ENCODE measurements at regions not wholly inside any gene's neighbourhood (a gene's known extent, or its start where the extent isn't known, plus 50 kb on each side); places are given as distances from the start of the nearest gene placed in this dataset.

DNA sequence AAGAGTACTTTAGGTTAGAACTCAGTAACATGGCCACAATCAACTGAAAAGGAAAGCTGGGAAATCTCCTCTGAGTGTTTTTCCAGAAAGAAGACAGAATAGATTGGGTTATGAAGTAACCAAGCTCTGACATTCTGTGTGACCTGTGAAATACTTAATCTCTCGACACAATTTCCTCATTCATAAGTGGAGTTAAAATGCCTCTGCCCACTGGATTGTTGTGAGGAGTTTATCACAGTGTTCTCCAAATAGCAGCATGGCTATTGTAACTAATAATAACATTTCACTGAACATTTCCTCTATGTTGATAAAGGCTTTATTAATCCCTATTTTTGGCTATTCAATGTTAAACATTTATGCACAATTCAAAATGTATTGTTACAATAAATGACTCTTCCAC is 311.0 kb downstream of the GABRB2 start:
- no peak for DNase-seq (ENCODE audit: low read depth)

DNA sequence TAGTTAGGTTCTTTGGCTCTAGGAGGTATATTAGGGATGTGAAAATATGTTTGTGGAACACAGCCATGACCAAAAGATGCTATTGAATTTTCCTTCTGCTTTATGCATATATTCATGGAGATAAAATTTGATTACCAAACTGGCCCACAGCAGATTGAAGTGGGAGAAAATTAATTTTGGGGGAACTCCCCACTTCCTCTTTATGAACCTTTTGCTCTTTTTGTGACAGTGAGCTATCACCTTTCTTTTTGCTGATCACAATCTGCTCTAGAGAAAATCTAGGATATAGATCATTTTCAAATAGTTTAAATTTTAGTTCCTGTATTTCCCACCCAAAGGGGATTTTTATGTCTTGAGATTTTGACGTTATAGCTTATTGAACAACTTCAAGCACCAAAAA is 313.0 kb downstream of the GABRB2 start:
- no peak for DNase-seq (ENCODE audit: low read depth)

DNA sequence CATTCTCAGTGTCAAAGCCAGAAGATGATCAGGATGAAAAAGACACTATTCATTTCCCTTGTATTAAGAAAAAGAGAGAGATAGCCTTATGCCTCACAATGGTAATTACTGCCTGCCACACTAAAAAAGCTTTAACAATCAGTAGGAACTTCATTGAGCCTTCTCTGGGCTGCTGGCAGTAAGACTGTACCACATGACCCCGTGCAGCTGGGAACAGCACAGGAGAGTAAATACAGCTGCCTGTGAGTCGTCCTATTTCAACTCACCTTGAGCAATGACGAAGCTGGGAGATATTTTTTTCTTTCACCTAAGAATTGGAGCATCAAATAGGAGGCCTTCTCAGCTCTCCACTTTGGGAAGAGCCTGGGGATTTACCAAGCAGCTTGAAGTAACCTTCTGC is 316.3 kb downstream of the GABRB2 start:
- no peak for DNase-seq (ENCODE audit: low read depth)

DNA sequence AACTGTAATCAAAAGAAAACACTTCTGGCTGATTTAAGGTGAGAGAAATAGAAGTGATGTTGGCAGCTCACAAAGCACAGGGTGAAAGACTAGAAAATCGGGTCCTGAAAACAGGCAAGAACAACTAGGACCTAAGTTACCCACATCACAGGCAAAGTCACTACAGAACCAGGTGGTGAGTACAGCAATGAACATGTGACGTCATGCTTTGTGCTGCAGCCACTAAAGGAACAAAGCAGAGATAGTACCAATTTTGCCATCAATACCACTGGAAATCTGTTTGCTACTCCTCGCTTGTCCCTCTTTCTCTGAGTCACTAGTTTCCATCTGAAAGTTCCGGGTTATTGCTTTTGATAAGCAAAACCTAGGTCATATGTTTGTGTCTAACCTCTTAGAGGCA is 326.7 kb downstream of the GABRB2 start:
- DNase-seq (ENCODE audit: low read depth), result no peak

DNA sequence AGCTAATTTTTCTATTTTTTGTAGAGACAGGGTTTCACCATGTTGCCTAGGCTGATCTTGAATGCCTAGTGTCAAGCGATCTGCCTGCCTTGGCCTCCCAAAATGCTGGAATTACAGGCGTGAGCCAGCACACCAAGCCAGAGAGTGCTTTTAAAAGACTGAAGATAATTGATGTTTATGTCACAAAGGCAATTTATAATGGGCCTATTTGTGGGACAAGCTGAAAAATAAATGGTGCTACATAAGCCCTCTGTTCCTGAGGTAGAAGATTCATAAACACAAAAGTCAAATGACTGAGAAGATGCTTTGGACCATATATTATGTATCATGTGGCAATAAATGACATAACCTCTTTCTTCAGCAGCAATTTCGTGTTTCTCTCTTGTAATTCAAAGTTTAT is 329.6 kb downstream of the GABRB2 start:
- no peak for DNase-seq (ENCODE audit: low read depth)

DNA sequence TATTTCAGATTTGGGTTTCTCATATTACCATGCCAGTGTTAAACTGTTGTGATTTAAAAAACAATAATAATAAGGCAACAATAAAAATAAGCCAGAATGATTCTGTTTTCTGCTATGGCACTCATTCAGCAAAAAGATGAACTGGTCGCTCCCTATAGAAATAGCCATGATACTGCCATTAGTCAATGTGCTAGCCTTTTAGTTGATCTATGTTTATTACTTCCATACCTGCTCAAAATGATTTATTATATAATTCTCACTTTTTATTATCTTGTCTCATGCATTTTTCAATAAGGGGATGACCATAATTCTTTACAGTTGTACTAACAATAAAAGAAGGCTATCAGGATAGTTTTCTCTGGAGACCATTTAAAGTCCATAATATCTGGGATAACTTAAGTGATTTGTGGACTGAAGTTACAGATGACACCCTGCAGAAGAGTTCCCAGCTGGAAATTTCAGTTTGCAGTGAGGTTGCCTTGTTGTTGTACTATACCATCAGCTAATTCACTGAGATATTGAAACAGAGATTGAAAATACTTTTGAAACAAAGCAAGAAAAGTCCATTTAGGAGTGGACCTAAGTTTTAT is 334.3 kb downstream of the GABRB2 start:
- no peak for DNase-seq (ENCODE audit: low read depth)

DNA sequence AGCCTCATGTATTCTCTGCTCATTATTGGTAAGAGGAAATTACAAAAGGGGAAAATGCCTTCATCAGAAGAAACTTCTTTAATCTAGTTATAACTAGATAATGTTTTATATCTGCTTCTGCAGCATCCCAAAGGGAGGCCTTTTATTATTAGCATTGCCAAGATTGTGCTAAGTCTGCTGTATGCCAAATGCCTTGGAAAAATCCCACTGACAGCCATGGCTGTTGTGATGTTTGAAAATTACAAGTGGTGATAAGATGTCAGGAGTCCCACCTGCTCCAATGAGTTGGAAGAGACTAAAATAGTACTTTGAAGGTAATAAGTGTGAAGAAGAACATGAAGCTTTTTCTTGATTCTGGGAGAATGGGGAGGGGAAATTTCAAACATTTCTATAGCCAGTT is 345.0 kb downstream of the GABRB2 start:
- DNase-seq (ENCODE audit: low read depth), result no peak

DNA sequence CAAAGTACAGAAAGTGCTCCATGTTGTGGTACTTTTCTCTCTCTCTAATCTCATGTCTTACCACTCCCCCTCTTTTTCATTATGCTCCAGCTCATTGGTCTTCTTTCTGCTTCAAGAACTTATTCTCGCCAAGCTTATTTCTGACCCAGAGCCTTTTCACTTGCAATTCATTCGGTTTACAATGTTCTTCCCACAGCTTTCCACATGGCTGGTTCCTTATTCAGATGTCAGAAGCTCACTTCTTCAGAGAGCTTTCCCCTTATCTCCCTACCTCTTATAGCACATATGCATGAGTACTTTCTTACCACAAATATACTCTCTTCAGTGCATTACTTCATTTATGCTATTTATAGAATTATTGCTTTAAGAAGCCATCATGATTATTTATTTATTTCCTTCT is 338.8 kb upstream of the ATP10B start:
- DNase-seq (ENCODE audit: low read depth), result no peak

DNA sequence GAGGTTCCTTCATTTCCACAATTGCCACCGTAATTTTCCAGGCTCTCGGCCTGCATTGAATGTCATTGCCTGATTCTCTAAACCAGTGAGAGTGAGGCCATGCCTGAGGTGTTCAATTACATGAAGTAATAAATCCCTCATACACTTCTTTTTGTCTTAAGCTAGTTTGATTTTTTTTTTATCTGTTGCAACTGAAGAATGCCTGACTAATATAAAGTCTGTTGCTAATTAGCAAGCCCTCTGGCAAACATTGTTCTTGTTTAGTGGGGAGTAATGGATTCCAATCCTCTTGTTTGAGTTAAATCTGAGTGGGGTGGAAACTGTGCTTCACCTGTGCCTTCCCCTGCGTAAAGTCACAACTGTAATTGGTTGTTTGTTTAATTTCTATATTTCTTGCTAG is 338.1 kb upstream of the ATP10B start:
- no peak for DNase-seq (ENCODE audit: low read depth)

DNA sequence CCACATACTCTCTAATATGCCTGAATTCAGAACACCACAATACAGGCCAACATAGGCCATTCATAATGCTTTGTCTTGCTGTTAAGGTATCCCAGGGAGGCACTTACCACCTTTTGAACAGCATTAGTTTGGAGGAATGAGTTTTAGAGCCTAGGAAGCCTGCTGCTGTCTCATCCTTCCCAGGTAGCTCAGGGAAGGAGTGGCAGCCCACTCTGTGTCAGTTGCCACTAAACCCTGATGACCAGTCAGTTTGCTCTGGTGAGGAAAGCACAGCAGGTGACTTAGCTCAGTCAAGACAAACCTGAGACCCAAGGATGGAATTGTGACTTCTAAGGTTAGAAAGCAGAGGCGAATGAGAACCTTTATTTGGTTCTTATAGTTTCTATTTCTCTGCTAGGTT is 337.4 kb upstream of the ATP10B start:
- no peak for DNase-seq (ENCODE audit: low read depth)

DNA sequence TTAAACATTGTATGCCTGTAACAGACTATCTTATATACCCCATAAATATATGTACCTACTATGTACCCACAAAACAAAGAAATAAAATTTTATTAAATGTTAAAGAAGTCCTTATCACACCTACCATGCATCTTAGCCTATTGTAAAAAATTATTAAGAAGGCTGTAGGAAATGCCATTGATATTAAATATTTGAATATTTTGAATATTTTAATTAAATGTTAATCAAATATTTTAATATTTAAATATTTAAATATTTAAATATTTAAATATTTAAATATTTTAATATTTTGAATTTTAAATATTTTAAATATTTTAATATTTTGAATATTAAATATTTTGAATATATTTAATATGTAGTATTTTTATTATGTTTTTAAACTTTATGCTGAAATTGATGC is 331.5 kb upstream of the ATP10B start:
- no peak for DNase-seq (ENCODE audit: low read depth)

DNA sequence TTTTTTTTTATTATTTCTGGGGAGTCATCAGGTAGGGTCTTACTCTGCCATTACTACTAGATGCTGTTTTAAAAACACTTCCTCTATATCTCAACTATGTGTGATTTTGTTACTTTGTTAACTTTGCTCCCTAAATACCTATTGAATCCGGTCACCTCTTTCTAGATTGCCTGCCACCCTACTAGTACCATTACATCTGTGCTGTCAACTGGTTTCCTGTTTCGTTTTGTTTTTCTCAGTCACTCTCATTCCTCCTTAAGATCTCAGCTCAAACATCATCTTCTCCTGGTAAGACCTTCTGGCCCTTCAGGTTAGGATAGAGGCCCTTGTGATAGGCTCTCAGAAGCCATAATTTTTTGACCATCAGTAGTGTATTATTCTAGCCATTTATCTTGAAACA is 324.2 kb upstream of the ATP10B start:
- no peak for DNase-seq (ENCODE audit: low read depth)

DNA sequence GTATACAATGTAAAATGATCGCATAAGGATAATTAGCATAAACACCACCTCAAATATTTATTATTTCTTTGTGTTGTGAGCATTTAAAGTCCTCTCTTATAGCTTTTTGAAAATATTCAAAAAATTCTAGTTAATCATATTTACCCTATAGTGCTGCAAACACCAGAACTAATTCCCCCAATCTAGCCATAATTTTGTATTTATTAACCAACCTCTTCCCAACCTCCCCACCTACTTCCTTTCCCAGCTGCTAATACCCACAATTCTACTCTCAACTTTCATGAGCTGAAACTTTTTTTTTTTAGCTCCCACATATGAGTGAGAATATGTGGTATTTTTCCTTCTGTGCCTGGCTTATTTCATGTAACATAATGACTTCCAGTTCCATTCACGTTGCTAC is 317.8 kb upstream of the ATP10B start:
- no peak for DNase-seq (ENCODE audit: low read depth)

DNA sequence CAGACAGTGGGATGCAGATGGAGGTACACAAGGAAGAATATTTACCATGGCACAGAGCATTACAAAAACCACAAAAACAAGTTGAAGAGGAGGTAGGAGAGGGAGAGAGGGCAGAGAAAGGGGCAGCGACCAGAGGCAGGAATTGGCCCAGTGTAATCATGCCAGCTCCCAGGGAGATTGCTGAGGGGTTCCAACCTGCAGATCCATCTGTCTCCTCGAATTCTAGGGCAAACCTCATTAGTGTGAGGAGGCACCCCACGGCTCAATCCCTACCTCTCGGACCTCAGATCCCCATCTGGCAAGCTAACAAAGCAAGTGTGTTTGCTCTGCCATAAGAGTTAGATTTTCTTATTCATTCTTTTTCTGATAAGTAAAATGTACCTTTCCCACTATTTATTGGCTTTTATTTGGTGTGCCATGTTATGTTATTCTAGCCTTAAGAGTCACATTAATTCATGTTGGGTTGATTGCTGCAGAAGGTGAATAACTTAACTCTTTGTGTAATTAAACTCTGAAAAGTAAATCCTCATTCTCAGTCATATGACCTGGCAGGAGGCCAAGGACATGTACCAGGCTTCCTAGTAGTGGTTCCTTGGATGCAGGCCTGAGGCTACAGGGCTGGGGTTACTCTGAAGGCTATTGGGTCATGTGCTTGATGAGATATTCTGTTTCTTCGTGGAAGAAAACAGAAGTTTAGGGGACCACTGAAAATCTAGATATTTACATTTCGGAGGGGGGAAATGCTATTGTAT is 315.2 kb upstream of the ATP10B start:
- no peak for DNase-seq (ENCODE audit: low read depth)

DNA sequence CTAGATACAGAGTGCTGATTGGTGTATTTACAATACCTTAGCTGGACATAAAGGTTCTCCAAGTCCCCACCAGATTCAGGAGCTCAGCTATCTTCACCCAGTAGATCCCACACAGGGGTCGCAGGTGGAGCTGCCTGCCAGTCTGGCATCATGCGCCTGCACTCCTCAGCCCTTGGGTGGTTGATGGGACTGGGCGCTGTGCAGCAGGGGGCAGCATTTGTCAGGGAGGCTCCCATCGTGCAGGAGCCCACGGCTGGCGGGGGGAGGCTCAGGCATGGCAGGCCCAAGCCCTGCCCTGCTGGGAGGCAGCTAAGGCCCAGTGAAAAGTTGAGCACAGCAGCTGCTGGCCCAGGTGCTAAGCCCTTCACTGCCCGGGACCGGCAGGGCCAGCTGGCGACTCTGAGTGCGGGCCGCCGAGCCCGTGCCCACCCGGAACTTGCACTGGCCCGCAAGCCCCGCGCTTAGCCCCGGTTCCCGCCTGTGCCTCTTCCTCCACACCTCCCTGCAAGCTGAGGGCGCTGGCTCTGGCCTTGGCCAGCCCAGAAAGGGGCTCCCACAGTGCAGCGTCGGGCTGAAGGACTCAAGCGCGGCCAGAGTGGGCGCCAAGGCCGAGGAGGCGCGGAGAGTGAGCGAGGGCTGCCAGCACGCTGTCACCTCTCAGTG is 314.1 kb upstream of the ATP10B start:
- DNase-seq (ENCODE audit: low read depth), result no peak

DNA sequence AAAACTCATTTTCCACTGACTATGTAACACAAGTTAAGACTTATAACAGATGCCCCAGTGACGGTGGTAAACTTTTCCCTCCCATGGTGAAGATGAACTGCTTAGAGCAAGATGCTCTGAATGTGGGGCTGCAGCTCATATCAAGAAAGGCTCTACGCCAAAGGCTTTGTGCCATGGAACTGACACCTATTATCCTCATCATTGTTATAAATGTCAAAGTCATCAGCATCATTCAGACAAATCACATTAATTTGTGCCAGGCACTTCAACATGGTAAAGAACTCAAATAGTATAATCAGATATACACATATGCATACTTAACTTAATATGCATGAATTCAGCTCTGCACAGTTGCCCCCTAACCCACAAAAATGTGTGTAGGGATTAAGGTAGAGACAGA is 305.9 kb upstream of the ATP10B start:
- DNase-seq (ENCODE audit: low read depth), result no peak

DNA sequence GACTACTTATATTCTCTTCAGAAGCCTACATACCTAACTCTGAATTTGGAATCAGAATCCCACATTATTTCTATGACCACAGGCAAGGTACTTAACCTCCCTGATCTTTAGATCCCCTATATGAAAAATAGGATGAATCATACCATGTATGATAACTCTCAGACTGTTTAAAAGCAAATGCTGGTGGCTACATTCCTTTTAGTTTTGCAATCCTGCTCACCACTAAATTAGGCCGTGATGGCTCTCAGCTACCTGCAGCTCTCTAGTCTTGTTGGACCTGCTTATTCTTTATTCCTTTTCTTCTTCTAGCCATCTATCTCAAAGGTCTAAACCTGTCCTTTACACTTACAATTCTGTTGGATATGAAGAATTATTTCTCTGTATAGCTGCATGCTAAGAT is 303.4 kb upstream of the ATP10B start:
- no peak for DNase-seq (ENCODE audit: low read depth)

DNA sequence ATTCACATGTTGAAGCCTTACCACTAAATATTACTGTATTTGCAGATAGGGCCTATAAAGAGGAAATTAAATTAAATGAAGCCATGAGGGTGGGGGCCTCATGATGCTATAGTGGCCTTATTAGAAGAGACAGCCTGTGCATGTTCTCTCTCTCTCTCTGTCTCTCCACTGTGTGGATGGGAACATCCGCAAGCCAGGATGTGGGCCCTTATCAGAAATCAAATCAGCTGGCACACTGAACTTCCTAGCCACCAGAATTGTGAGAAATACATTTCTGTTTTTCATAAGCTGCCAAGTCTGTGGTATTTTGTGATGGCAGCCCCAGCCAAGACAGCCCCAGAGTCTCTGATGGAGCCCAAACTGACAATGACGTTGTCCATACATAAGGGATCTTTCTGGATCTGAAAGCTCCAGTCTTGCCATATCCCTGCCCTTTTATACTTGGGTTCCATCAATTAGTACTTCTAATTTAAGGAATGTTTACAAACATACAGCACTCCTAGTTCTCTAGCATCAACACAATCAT is 300.5 kb upstream of the ATP10B start:
- DNase-seq (ENCODE audit: low read depth), result no peak

DNA sequence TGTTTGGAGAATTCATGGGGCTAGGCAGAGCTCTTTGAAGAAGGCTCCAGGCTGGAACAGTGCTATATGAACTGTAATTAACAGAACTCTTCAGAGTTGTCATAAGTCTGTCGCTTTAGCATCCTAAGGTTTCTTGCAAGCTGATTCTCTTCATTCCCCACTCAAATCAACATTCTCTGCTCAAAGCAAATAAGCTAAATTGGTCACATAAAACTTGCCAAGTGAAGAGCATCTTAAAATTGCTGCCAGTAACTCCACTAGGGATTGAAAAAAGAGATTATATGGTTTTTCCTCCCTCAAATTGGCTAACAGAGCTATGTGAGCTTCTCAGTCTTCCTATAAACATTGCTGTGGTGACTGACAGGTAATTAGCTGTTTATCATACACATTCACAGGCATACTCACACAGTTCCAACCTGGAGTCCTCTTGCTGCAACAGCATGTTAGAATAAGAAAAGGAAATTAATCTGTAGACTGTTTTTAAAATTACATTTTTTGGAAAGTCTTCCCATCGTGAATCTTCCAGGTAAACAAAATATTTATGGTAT is 298.5 kb upstream of the ATP10B start:
- DNase-seq (ENCODE audit: low read depth), result no peak

DNA sequence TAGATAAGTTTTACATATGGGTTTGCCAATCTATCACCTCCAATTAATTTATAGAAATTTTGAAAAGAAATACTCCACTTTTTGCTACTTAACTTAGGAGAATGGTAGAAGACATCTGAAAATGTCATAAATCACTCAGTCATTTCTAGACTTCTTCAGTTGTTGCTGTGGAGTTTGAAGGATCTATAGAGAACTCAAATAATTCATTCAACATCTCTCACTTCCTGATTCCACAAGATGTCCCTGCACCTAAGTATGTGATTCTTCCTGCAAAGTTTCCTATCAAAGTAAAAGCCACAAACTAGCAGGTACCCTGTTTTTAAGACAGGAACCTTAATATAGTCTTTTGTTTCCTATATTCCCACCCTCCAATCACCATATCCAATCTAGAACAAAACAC is 297.1 kb upstream of the ATP10B start:
- no peak for DNase-seq (ENCODE audit: low read depth)

DNA sequence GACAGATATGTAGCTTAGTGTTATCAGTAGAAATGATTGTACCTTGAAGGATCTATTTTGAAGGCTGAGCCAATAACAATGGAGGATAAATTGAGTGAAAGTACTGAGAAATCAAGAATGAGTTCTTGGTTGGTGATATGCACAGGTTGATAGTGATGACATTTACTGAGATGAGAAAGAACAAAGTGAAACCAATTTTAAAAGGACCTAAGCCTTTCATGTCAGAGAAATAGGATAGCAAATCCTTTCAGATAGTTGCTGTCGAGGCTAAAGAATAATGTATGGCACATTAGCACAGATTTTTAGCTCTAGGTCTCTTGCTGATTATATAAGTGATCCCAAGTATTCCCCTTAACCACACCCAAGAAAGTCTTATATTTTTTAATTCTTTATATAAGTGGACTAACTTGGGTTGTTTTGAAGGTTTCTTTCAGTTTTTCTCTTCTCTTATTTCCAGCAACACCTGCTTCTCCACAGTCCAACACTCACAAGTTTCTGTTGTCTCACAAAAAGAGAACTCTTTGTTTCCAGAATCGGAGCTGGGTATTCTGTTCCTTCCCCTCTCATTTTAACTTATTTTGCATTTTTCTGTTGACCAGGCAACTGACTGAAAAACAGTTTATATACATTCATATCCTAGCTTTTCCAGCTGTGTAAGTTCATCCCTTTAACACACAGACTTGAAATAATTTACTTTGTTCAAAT is 286.9 kb upstream of the ATP10B start:
- no peak for DNase-seq (ENCODE audit: low read depth)

DNA sequence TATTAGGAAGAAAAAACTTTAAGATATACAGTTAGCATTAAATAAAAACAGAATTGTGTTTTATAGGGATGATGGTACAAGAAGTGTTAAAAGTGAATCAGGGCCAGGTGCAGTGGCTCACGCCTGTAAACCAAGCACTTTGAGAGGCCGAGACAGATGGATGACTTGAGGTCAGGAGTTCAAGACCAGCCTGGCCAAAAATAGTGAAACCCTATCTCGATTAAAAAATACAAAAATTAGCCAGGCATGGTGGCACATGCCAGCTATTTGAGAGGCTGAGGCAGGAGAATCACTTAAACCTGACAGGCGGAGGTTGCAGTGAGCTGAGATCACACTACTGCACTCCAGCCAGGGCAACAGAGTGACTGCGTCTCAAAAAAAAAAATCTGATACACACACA is 282.9 kb upstream of the ATP10B start:
- no peak for DNase-seq (ENCODE audit: low read depth)

DNA sequence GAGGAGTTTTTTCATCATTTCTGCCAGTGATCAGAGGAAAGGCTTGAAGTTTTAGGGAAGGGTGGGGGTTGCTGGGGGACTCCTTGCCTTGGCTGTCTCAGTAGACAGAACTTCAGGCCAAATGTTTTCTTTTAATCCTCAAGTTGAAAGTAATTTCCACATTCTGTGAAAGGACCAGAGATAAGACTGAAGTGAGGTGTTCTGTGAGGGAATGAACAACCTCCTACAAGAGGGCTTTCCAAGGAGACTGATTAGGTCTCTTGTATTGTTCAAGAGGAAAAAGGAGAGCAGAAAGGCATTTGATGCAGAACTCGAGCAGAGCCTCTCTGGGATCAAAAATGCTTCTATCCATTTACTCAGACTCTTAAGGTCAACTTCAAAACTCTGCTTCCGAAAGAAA is 282.1 kb upstream of the ATP10B start:
- no peak for DNase-seq (ENCODE audit: low read depth)
